HuH-7 (cell line): ENCODE measurements at regions not wholly inside any gene's neighbourhood (a gene's known extent, or its start where the extent isn't known, plus 50 kb on each side); places are given as distances from the start of the nearest gene placed in this dataset.
"Not testable (repeated sequence)": the region's sequence is repeated elsewhere in the genome, so short reads cannot be mapped to it uniquely, and the experiment has no call there.

ENCODE experiments used
- DNase-seq: peaks from one replicate; pipeline ENCODE4 v3.0.0; 2011; ENCODE audit warnings: low spot score

DNA sequence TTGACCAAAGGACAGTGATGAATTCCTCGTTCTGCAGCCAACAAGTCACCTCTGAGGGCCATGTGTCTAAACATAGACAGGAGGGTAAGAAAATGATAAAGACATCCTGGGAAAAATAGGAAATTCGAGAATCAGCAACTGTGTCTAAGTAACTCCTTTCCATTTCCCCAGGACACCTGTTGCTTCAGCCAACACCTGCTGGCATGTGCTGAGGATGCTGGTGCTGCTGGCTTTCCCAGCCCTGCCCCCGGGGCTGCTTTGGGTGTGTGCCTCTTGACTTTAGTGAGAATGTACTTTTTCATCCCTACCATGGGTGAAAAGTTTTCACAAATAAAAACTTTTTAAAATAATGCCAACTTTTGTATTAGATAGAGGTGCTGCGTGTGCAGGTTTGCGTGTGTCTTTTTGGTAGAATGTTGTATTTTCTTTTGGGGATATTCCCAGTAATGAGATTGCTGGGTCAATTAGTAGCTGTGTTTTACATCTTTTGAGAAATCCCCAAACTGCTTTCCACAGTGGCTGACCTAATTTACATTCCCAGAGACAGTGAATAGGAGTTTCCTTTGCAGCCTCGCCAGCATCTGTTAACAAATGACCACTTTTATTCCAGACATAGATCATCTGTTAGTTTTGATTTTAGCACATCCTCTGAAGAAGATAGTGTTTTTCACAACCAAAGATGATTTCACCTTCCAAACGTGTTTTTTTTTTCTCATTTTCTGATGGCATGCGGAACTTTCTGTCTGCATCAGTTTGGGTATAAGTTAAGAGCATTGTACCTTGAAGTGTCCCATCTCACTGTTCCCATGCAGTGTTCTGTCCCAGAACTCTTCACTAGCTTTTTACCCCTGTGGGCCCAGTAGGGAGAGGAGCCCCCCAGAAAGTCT, 104.2 kb upstream of the ACBD5 start:
- DNase-seq, result no peak

- DNase-seq, result no peak
These were observed 100.4 kb upstream of the ACBD5 start for GRCh38 chr10:27341001-27341400.

DNA sequence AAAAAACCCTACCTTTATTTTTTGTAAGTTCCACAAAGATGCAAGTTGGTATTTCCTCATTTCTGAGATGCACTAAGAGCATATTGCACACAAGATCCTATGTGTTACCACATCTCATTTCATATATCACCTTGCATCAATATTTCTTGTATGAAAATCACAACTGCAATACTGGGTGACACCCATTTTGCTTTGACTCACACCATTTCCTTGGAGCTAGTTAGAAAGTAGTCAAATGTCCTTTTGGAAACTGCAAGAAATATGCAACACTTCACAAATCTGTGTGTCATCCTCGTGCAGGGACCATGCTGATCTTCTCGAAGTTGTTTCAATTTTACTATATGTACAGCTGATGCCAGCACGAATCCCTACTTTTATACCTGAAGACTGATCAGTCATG, 94.6 kb upstream of the ACBD5 start:
- DNase-seq, result not testable (repeated sequence)

DNA sequence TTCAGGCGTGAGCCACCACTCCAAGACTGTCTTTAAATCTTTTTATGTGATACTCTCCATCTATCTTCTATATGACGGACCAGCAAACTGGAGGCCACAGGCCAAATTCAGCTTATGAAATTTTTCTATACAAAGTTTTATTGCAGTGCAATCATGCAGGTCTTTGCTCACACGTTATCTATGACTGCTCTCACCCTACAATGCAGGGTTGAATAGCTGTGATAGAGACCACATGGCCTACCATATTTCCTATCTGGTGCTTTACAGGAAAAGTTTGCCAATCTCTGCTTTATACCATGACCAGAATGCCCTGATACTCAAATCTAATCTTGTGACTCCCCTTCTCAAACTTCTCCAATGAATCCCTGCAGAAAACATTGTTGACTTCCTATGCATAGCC, 89.5 kb upstream of the ACBD5 start:
- DNase-seq, result no peak

DNA sequence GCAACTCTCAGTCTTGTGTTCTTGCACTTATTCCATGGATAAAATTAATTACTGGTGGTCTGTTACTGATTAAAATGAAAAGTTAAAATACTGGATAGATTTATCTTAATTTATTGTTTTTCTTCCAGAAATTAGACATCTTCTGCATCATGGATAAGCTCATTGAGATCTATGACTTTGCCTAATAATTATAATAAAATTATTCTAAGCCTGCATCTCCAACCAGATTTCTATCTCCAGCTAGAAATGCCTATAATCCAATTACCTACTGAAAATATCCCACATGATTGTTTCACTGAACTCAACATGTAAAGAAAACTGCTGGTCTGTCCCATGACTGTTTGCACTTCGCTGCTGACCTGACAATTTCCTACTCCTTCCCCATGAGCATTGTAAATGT, 88.3 kb upstream of the ACBD5 start:
- no peak for DNase-seq

- DNase-seq, result not testable (repeated sequence)
These were observed 86.2 kb upstream of the ACBD5 start for GRCh38 chr10:27326748-27327147.

DNA sequence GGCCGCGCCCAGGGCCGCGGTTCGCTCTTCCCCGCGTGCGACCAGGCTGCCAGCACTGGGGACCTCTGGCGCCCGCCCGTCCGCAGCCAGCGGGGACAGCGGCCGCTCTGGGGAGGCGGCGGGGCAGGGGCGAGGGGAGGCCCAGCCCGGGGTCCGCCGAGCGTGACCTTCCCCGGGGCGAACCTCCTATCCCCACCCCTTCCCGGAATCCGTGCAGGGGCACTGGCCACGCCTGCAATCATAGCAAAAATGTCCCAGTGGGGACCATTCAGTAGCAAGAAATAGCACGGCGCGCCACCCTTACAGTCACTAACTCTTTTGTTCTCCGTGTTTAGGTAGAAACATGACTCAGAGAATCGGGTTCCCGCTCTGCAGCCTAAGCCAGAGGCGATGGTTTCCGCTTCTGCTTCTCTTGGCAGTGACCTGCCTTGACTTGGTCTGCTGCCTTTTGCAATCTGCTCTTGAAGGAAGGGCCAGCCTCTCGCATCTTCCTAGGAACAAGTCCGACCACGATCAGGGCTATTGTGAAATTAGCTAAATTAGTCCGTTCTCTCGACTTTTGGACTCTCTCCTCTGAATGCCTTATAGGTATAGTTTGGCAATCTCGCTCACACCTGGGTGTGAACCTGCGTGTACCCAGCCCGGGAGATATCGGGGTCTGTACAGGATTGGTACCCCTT, 79.3 kb upstream of the ACBD5 start:
- peak; percentile 67 for DNase-seq

- DNase-seq, result not testable (repeated sequence)
These were observed 78.5 kb upstream of the ACBD5 start for GRCh38 chr10:27319139-27319538.

DNA sequence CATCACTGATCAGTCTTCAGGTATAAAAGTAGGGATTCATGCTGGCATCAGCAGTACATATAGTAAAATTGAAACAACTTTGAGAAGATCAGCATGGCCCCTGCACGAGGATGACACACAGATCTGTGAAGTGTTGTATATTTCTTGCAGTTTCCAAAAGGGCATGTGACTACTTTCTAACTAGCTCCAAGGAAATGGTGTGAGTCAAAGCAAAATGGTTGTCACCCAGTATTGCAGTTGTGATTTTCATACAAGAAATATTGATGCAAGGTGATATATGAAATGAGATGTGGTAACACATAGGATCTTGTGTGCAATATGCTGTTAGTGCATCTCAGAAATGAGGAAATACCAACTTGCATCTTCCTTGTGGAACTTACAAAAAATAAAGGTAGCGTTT, 74.5 kb upstream of the ACBD5 start:
- not testable (repeated sequence) for DNase-seq

DNA sequence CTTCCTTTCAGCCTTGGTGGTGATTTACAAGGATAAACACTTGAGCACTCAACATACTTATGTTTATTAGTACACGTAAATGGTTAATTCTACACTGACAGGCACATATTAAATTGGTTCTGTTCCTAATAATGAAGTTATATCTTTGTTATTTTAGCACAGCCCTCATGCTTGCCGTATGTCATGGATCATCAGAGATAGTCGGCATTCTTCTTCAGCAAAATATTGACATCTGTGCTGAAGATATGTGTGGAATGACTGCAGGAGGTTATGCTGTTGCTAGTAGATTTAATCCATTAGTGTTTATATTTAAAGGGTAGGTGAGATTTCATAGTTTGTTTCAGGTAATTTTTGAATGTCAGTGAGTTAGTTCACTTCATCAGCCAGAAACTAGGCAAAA, 73.0 kb upstream of the ACBD5 start:
- not testable (repeated sequence) for DNase-seq

GRCh38 chr10:27312854-27313253, 72.3 kb upstream of the ACBD5 start:
- no peak for DNase-seq

DNA sequence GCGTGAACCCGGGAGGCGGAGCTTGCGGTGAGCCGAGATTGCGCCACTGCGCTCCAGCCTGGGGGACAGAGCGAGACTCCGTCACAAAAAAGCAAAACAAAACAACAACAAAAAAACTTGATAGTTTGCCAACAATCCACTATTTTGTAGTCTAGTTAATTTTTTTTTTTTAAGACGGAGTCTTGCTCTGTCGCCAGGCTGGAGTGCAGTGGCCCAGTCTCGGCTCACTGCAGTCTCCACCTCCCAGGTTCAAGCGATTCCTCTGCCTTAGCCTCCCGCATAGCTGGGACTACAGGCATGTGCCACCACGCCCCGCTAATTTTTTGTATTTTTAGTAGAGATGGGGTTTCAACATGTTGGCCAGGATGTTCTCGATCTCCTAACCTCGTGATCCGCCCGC, 71.2 kb upstream of the ACBD5 start:
- not testable (repeated sequence) for DNase-seq

GRCh38 chr10:27298522-27298850, 57.9 kb upstream of the ACBD5 start:
- not testable (repeated sequence) for DNase-seq

DNA sequence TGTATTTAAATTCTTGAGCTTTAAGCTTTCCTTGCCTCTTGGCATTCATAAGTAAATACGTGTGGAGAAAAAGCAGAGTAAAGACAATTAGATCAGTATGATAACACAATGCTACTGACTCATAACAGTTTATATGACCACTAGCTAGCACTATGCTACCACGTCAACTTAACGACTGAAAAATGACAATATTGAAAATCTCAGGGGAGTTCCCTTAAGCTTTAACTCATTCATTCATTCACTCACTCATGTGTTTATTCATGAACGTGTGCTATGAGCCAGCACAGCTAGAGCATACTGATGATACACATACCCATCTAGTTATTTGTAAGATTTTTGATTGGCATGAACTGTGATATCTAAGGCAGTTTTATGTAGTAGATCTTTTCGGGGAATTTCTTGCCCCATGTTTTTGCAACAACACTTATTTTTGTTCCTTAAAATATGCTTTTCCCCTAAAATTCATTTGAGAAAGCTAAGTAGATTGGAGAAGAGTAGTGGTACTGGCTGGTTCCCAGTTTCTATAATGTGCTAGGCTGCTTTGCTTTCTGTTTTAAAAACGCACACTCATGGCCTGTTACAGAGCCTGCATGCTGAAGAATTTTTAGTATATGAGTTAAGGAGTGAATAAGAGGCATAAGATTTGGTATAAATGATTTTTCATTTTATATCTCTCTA, 57.4 kb upstream of the ACBD5 start:
- no peak for DNase-seq

DNA sequence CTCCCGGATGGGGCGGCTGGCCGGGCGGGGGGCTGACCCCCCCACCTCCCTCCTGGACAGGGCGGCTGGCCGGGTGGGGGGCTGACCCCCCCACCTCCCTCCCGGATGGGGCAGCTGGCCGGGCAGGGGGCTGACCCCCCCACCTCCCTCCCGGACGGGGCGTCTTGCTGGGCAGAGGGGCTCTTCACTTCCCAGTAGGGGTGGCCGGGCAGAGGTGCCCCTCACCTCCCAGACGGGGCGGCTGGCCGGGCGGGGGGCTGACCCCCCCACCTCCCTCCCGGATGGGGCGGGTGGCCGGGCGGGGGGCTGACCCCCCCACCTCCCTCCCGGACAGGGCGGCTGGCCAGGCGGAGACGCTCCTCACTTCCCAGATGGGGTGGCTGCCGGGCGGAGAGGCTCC, 55.7 kb upstream of the ACBD5 start:
- DNase-seq, result not testable (repeated sequence)

- not testable (repeated sequence) for DNase-seq
These were observed 50.8 kb upstream of the ACBD5 start for GRCh38 chr10:27291253-27291895.
